WTC11 (cell line): ENCODE measurements at regions not wholly inside any gene's neighbourhood (a gene's known extent, or its start where the extent isn't known, plus 50 kb on each side); places are given as distances from the start of the nearest gene placed in this dataset.

Experiments
- ATAC-seq: fragments of 200-7000 bp; cut with Tn5 transposase; 2 replicates; pipeline ENCODE4 v1.10.0; 2021; ENCODE audit warnings: mild to moderate bottlenecking, moderate library complexity
- CTCF ChIA-PET: fragments of 300-600 bp; sonication (Branson Sonifier 250); formaldehyde crosslinking; loops from one replicate; lab custom pipeline; 2021; ENCODE audit warnings: antibody characterized with exemption; lab: Charles Lee
- POLR2A ChIA-PET: fragments of 350-600 bp; sonication (Branson Sonifier 250); formaldehyde crosslinking; loops from one replicate; lab custom pipeline; 2021; ENCODE audit warnings: antibody characterized with exemption; lab: Charles Lee
- DNase-seq: peaks from one replicate; pipeline ENCODE4 v3.0.0; 2021; ENCODE audit warnings: low spot score
- H3K27ac Mint-ChIP-seq: 2 replicates; pipeline ENCODE4 v1.8.0; 2021; ENCODE audit warnings: mixed read lengths
- H3K27me3 Mint-ChIP-seq: 2 replicates; pipeline ENCODE4 v1.8.0; 2021; ENCODE audit warnings: low read depth, mild to moderate bottlenecking, moderate library complexity, mixed read lengths
- H3K36me3 Mint-ChIP-seq: 2 replicates; pipeline ENCODE4 v1.8.0; 2021; ENCODE audit warnings: mixed read lengths
- H3K4me1 Mint-ChIP-seq: 2 replicates; pipeline ENCODE4 v1.8.0; 2022; ENCODE audit warnings: mixed read lengths
- H3K4me3 Mint-ChIP-seq: 2 replicates; pipeline ENCODE4 v1.8.0; 2021; ENCODE audit warnings: mild to moderate bottlenecking, moderate library complexity, mixed read lengths
- H3K9me3 Mint-ChIP-seq: 2 replicates; pipeline ENCODE4 v1.8.0; 2021; ENCODE audit warnings: mixed read lengths
- ARID4B ChIP-seq: sonication (generic); formaldehyde crosslinking; IDR thresholded peaks from 2 replicates; pipeline ENCODE4 v1.8.0; 2023; ENCODE audit warnings: missing genetic modification reagents, mild to moderate bottlenecking, borderline replicate concordance
- ATF1 ChIP-seq: sonication (generic); formaldehyde crosslinking; IDR thresholded peaks from 2 replicates; pipeline ENCODE4 v1.8.1; 2023; ENCODE audit warnings: mild to moderate bottlenecking, moderate library complexity, missing genetic modification reagents
- ATF2 ChIP-seq: sonication (generic); formaldehyde crosslinking; IDR thresholded peaks from 2 replicates; pipeline ENCODE4 v1.8.1; 2022; ENCODE audit warnings: low read depth, missing genetic modification reagents, borderline replicate concordance
- CREM ChIP-seq: sonication (generic); formaldehyde crosslinking; IDR thresholded peaks from 2 replicates; pipeline ENCODE4 v1.8.1; 2022; ENCODE audit warnings: mild to moderate bottlenecking, missing genetic modification reagents, moderate library complexity
- ETV6 ChIP-seq: sonication (generic); formaldehyde crosslinking; IDR thresholded peaks from 2 replicates; pipeline ENCODE4 v1.8.1; 2022; ENCODE audit warnings: mild to moderate bottlenecking, missing genetic modification reagents
- FOXP1 ChIP-seq: sonication (generic); formaldehyde crosslinking; IDR thresholded peaks from 2 replicates; pipeline ENCODE4 v1.8.0; 2022; ENCODE audit warnings: missing genetic modification reagents, mild to moderate bottlenecking, moderate library complexity, borderline replicate concordance
- FOXP4 ChIP-seq: sonication (generic); formaldehyde crosslinking; IDR thresholded peaks from 2 replicates; pipeline ENCODE4 v1.8.0; 2022; ENCODE audit warnings: mild to moderate bottlenecking, missing genetic modification reagents
- JAZF1 ChIP-seq: fragments of 250-450 bp; sonication (Bioruptor Pico); IDR thresholded peaks from 2 replicates; pipeline ENCODE4 v1.9.0; 2021; ENCODE audit warnings: moderate library complexity, mild to moderate bottlenecking, inconsistent platforms
- NFATC4 ChIP-seq: fragments of 250-450 bp; sonication (Bioruptor Pico); IDR thresholded peaks from 2 replicates; pipeline ENCODE4 v1.9.0; 2021; ENCODE audit warnings: mild to moderate bottlenecking
- PREB ChIP-seq: sonication (generic); formaldehyde crosslinking; IDR thresholded peaks from 2 replicates; pipeline ENCODE4 v1.8.1; 2022; ENCODE audit warnings: mild to moderate bottlenecking, missing genetic modification reagents, moderate library complexity, borderline replicate concordance
- RORB ChIP-seq: fragments of 250-450 bp; sonication (Bioruptor Pico); IDR thresholded peaks from 2 replicates; pipeline ENCODE4 v1.9.0; 2021; ENCODE audit warnings: mild to moderate bottlenecking
- SP1 ChIP-seq: sonication (generic); formaldehyde crosslinking; conservative IDR thresholded peaks from 2 replicates; pipeline ENCODE4 v1.8.1; 2022; ENCODE audit warnings: missing genetic modification reagents
- TCF7 ChIP-seq: sonication (generic); formaldehyde crosslinking; IDR thresholded peaks from 2 replicates; pipeline ENCODE4 v1.8.0; 2022; ENCODE audit warnings: mild to moderate bottlenecking, low read depth, missing genetic modification reagents, moderate library complexity
- TEAD1 ChIP-seq: sonication (generic); formaldehyde crosslinking; IDR thresholded peaks from 2 replicates; pipeline ENCODE4 v1.8.0; 2022; ENCODE audit warnings: mild to moderate bottlenecking, missing genetic modification reagents
- TP53 ChIP-seq: sonication (generic); formaldehyde crosslinking; IDR thresholded peaks from 2 replicates; pipeline ENCODE4 v1.8.1; 2023; ENCODE audit warnings: mild to moderate bottlenecking, missing genetic modification reagents
- ZMAT4 ChIP-seq: fragments of 250-450 bp; sonication (Bioruptor Pico); IDR thresholded peaks from 2 replicates; pipeline ENCODE4 v1.9.0; 2021; ENCODE audit warnings: mild to moderate bottlenecking
- ZNF232 ChIP-seq: sonication (generic); formaldehyde crosslinking; IDR thresholded peaks from 2 replicates; pipeline ENCODE4 v1.8.0; 2022; ENCODE audit warnings: mild to moderate bottlenecking, missing genetic modification reagents
- ZNF263 ChIP-seq: sonication (generic); formaldehyde crosslinking; IDR thresholded peaks from 2 replicates; pipeline ENCODE4 v1.8.1; 2022; ENCODE audit warnings: low read depth, mild to moderate bottlenecking, moderate library complexity, missing genetic modification reagents

- TF ChIP-seq NFATC4 (CRISPR knock-in tag) = no peak
- TF ChIP-seq FOXP4 (CRISPR knock-in tag) = no peak
- no peak for TF ChIP-seq CREM (CRISPR knock-in tag)
- no peak for TF ChIP-seq ETV6 (CRISPR knock-in tag)
Measured at GRCh38 chr6:26152226-26153101, 65.2 kb downstream of the HFE start (continued).

- Mint-ChIP-seq H3K27ac (peak overlapping the region; percentile 98), H3K9me3 (no peaks in the 10 kb centered on the region), H3K4me1 (peaks cover 21% of the 10 kb centered on the region), H3K36me3 (peaks cover 12% of the 10 kb centered on the region), H3K4me3 (peak overlapping the region; percentile 84), H3K27me3 (peaks cover 3% of the 10 kb centered on the region; the same call in 1 of the 2 replicates)
- POLR2A ChIA-PET = interaction anchor here (0.6 to 8.3 kb wide), 22 partner anchors 9 to 1735 kb away, joined by 3 to 563 read pairs (median 12); a partner anchor contains a TSS
- no peak for ATAC-seq
- TF ChIP-seq FOXP1 (CRISPR knock-in tag) = no peak
- TF ChIP-seq SP1 (CRISPR knock-in tag) = no peak
- no peak for TF ChIP-seq ZMAT4 (CRISPR knock-in tag)
- TF ChIP-seq, all 79 proteins: peak for 0
- CTCF ChIA-PET = no interaction called here
- DNase-seq = peak; percentile 29
Measured at GRCh38 chr6:26155061-26155930, 68.1 kb downstream of the HFE start.

- Mint-ChIP-seq H3K4me3 (peak overlapping the region; percentile 84), H3K27me3 (peaks cover 3% of the 10 kb centered on the region; the same call in 1 of the 2 replicates), H3K27ac (peak overlapping the region; percentile 98), H3K4me1 (peaks cover 23% of the 10 kb centered on the region), H3K36me3 (peaks cover 13% of the 10 kb centered on the region), H3K9me3 (no peaks in the 10 kb centered on the region)
- ChIA-PET POLR2A (interaction anchor here (0.6 to 8.3 kb wide), 38 partner anchors 10 to 1734 kb away, joined by 3 to 563 read pairs (median 12); a partner anchor contains a TSS), CTCF (no interaction called here)
- peak; percentile 47 for ATAC-seq
- DNase-seq = peak; percentile 81
- 0 out of 2 replicates have a peak, but pooled peaks have one; percentile 54 for TF ChIP-seq TP53 (CRISPR knock-in tag)
- no peak for TF ChIP-seq ZNF232 (CRISPR knock-in tag)
- TF ChIP-seq TCF7 (CRISPR knock-in tag) = no peak; the same call in 1 of the 2 replicates
- TF ChIP-seq ZMAT4 (CRISPR knock-in tag) = no peak
- no peak for TF ChIP-seq PREB (CRISPR knock-in tag)
- TF ChIP-seq JAZF1 (CRISPR knock-in tag) = no peak
- no peak for TF ChIP-seq RORB (CRISPR knock-in tag)
- no peak; the same call in 1 of the 2 replicates for TF ChIP-seq ATF1 (CRISPR knock-in tag)
- no peak; the same call in 1 of the 2 replicates for TF ChIP-seq ATF2
- TF ChIP-seq ARID4B = peak; percentile 89
- TF ChIP-seq ZNF263 = no peak
- TF ChIP-seq TEAD1 (CRISPR knock-in tag) = 0 out of 2 replicates have a peak, but pooled peaks have one; percentile 34
Measured at GRCh38 chr6:26156105-26156849, 69.0 kb downstream of the HFE start.
